Dermis microvascular lymphatic vessel endothelial cell (primary cell): ENCODE measurements at regions not wholly inside any gene's neighbourhood (a gene's known extent, or its start where the extent isn't known, plus 50 kb on each side); places are given as distances from the start of the nearest gene placed in this dataset.
"Not testable (repeated sequence)": the region's sequence is repeated elsewhere in the genome, so short reads cannot be mapped to it uniquely, and the experiment has no call there.

ENCODE experiments used
- DNase-seq, 2 donors: peaks; one replicate each; pipeline versions ENCODE4 v3.0.0 to v3.0.0-alpha.2; 2010; ENCODE audit warnings: low read depth in 2 of 2

DNA sequence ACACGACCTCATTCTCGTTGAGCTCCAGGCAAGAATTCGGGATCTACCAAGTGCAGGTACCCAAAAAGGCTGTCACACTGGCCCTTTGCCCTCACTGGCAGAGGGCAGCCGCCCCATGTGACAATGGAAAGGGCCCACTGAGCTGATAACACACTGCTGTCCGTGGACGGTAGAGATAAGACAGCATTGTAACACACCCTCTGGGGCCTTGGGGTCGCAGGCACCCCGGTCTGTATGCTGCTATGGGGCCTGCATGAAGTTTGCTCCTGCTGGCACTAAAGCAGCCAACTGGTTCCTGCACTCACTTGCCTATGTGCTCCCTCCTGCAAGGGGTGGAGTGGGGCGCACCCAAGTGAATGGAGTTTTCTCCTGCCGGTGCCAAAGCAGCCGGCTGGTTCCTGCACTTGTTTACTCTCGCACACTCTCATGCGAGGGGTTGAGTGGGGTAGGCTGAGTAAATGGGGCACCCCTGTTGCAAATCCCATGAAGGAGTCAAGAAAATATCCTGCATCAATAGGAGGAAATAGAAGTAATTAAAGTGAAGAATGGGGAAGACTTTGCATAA, 477.9 kb downstream of the ATP23 start:
- DNase-seq, result no peak

DNA sequence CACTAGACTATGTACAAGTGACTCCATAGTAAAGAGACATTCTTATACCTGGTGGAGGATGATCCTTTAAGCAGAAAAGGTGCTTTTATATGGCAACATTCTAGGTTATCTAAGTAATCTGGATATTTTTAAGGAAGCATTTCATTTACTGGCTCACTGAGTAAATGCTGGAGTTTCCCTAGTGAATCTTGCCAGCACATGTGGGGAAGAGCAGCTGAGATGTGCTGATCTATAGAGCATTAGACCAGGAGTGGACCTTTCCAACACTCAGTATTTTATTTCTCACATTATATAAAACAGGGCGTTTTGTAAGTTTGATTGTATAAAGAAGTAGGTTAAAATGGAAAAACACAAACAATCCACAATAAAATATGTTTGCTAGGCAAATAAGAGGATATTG, 478.5 kb downstream of the ATP23 start:
- DNase-seq, result peak in 1 of 2 donors; percentile 18

DNA sequence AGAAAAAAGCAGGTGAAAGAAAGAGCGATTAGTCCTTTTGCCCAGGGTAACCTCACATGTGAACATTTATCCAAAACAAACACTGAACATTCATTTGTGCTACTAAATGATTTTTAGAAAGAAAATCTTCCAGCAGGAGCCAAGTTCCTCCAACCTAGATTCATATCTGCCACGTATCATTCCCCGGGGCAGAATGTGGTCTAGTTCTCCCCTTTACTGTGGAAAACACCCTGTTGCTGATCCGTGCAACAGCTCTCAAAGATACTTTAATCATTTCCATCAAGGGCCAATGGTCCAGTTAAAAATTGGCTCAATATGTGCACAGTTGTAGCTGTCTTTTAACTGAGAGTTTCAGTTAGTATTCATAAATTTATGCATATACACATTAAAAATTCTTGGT, 479.1 kb downstream of the ATP23 start:
- DNase-seq, result peak in 1 of 2 donors; percentile 27

DNA sequence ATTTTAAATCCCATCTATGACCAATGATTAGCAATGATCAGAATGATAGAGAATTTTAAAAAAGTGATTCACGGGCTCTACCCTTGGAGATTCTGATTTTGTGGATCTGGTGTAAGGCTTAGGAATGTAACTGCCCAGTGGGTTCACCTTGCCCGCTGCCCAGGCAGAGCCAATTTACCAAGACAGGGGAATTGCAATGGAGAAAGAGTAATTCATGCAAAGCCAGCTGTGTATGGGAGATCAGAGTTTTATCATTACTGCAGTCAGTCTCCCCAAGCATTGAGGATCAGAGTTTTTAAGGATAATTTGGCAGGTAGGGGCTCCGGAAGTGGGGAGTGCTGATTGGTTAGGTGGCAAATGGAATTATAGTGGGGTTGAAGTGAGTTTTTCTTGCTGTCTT, 480.6 kb downstream of the ATP23 start:
- no peak for DNase-seq

DNA sequence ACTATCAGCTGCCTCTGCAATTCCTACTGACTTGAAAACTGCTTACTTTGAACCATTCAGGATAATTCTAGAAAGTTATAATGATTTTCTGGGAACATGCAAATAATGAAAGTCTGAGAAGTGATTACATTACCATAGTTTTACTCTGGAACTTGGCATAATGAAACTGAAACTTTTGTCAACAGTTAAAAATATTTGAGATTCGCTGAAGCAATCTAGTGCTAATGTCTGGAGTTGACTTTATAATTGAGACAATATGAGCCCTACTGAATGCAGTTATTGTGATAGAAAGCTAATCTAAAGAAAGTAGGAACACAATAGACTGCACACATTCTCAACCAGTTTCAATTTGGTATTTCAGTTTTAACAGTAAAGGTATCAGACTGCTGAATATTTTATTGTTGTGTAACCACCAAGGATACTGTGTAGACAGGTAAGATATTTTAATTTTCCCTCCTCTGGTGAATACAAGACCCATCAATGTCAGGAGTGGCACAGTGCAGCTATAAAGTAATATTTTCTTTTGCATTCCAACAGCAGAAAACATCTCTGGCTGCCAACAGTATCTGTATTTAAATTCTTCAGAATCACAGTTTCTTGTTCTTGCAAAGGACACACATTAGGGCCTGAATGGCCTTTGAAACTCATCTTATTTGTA, 483.5 kb downstream of the ATP23 start:
- no peak for DNase-seq

DNA sequence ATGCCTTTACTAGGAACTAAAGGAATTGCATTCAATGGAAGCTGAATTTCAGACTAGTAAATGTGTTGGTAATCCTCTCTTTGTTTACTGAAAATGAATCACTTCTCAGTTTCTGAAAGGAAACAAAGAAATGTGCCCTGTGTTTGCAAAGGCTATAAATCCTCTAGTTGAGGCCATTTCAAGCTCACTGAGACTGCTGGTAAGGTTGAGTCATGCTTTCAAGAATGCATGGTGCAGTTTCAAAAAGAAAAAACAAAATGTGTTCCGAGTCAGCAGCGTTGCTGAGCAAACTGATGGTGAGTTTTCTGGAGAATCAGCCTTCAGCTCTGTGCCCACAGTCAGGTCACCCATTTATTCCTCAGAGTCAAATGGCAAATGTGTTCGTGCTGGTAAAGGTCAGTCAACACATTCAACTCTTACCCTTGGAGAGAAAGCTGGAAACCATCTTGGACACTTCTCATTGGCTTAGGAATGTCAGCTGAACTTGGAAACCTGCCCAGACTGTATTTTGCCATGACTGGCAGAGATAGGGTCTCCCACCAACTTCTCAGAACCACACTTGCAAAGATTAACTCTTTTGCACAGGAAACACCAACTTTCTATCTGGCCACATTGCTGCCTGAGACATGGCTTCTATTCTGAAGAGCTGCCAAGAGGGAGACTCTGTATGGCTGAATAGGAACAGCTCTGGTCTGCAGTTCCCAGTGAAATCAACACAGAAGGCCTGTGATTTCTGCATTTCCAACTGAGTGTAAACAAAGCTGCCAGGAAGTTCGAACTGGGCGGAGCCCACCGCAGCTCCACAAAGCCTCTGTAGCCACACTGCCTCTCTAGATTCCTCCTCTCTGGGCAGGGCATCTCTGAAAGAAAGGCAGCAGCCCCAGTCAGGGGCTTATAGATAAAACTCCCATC, 484.4 kb downstream of the ATP23 start:
- peak in 1 of 2 donors; percentile 92 for DNase-seq

DNA sequence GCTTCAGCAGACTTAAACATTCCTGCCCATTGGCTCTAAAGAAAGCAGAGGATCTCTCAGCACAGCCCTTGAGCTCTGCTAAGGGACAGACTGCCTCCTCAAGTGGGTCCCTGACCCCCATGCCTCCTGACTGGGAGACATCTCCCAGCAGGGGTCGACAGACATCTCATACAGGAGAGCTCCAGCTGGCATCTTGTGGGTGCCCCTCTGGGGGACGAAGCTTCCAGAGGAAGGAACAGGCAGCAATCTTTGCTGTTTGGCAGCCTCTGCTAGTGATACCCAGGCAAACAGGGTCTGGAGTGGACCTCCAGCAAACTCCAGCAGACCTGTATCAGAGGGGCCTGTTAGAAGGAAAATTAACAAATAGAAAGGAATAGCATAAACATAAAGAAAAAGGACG, 485.1 kb downstream of the ATP23 start:
- DNase-seq, result not testable (repeated sequence)

DNA sequence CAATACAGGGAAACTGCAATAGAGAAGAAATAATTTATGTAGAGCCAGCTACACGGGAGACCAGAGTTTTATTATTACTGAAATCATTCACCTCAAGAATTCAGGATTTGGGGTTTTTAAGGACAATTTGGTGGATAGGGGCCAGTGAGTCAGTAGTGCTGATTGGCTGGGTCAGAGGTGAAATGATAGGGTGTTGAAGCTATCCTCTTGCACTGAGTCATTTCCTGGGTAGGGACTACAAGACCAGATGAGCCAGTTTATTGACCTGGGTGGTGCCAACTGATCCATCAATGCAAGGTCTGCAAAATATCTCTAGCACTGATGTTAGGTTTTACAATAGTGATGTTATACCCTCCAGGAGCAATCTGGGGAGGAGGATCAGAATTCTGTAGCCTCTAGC, 486.3 kb downstream of the LRIG3 start:
- DNase-seq, result peak in 1 of 2 donors; percentile 25

DNA sequence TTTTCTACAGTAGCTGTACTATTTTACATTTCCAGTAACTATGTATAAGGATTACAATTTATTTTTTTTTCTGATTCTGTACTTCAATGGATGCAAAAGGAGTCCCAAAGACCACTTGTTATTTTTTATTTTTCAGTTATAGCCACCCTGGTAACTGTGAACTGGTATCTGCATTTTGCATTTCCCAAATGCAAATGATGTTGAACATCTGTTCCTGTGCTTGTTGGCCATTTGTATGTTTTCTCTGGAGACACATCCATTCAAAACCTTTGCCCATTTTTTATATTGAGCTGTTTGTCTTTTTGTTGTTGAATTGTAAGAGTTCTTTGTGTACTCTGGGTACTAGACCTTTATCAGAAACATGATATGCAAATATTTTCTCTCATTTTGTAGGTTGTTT, 485.6 kb downstream of the LRIG3 start:
- no peak for DNase-seq

DNA sequence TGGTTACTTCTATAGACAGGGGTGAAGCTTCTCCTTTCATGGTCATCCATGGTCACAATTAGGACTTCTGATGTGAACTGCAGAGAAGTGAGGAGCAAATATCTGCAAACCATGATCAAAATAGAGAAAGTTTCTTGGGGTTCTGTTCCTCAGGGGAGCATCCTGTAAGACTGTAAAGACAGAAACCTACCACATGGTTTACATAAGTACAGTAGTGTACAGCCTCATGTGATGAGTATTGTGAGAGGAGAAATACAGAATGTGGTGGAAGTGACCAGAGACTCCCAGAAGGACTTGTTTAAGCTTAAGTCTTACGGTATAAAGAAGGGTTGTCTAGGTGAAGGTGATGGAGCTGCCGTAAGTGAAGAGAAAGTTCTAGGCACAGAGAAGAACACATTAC, 484.7 kb downstream of the LRIG3 start:
- no peak for DNase-seq

DNA sequence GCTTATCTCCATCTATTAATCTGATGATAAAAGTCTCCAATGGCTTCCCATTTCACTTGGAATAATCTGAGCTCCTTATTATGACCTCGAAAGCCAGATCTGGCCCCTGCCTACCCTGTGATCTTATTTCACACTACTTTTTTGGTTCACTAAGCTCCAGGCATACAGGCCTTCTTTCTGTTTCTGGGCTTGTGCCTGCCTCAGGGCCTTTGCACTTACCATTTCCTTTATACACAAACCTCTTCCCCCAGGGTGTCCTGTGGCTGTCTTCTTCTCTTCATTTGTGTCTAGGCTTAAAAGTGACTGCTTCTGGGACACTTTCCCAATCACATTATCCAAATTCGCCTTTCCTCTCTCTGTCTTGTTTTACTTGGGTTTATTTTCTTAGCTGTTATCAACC, 478.8 kb downstream of the LRIG3 start:
- no peak for DNase-seq

DNA sequence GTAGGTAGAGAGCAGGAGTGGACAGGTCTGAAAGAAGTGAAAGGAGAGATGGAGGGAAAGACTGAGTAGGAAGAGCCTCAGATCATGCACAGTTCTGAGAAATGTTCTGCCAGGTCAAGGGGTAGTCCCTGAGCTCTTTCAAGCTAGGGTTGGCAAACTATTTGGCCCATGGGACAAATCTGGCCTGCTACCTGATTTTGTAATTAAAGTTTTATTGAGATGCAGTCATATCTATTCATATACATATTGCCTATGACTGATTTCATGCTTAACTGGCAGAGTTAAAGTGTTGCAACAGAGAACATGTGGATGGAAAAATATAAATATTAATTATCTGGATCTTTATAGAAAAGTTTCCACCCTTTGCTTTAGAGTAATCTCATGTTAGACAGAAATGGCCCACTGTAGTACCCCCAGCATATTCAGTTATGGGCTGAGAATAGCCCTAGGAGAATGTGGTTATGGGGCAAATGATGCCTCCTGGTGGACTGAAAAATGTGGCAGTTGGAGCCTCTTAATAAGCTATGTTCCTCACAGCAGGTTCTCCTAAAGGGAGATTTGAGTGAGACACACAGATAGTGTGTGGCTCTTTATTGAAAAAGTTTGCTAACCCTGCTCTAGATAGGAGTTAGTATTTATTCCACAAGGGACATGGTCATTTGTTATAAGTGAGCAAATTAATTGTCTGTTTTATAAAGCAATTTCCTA, 476.9 kb downstream of the LRIG3 start:
- peak; percentile 35 to 65 for DNase-seq

DNA sequence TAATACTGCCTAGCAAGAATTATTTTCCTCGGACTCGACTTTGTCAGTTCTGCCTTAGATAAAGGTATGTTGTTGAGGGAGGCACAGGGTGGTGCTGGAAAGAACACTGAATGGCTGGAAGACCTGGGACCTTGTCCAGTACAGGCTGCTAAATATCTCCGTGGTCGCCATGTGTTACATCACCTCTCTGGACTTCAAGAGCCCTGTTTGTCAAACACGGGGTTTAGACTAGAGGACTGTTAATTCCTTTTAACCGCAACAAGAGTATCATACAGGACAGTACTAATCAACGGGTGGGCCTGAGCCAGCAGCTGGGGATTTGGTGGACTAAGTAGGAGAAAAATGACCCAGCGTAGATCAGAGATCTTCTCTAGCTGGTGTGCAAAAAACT, 476.3 kb downstream of the LRIG3 start:
- no peak for DNase-seq

DNA sequence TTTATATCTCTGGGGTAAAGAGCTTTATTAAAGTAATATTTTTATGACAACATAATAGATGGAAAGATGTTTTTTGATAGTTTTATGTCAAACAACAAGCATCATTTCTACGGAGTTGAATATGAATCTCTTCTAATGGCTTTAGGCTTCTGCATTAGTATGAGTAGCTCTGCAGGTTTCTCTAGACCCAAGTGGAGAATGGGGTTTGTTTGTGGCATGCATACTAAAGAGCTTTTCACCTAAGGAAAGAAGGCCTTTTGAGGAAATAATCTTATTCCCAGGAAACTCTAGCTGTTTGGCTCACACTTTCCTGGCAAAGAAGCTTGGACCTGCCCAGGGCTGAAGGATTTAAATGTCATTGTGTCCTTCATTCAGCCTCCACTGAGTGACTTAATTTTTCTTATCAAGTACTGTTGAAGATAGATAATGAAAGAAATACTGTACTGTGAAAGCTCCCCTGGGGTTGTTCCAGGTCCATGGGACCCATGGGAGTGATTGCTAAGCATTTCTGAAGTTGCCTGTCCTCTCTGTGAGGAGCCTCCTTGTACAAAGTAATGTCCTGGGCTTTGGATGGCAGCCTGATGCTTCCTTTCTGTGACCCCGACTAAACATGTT, 469.3 kb downstream of the LRIG3 start:
- DNase-seq, result no peak

DNA sequence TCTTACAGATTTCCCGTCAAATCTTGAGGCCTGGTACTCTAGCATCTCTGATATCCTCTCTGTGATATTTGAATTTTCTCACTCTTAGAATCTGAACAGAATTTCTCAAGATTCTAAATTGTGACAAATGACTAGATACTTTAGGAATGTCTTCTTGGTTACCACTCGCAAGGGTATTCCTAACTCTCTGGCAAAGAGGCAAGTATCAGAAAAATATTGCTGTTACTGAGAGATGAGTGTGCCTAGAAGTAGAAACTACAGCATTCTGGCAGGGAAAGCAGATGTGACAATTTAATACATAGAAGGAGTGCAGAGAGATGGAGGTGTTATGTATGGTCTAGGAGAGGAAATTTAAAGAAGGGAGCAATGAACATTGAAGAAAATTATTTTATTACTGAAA, 467.8 kb downstream of the LRIG3 start:
- DNase-seq, result no peak

DNA sequence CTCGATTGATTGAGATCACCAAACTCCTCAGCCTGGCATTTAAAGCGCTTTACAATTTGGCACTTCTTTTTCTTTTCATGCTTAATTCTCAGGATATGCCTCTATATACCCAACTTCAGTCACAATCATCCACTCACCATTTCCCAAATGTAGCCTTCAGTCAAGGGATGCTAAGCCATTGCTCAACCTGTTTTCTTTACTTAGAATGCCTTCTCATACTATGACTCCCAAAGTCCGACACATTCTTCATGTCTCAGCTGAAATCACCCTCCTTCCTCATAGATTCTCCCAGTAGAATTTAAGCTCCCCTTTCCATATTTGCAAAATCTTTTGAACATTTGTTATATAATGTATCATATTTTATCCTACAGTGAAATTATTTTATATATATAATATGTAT, 467.0 kb downstream of the LRIG3 start:
- no peak for DNase-seq

DNA sequence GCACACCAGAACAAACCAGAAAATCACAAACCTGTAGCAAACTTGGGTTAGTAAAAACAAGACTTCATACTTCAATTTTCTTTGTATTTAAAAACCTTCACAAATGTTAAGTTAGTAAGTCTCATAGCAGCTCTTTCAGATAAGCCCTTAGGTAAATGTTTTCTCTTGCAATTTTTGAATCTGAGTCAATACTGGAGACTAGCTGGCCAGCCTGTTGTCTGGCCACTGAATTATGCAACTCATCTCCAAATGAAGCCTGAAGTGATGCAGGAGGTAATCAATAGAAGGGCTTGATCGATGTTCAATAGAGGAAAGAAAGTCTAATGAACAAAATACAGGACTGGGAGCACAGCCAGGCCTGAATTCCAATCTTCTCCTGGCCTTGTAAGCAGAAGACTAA, 465.2 kb downstream of the LRIG3 start:
- DNase-seq, result no peak

DNA sequence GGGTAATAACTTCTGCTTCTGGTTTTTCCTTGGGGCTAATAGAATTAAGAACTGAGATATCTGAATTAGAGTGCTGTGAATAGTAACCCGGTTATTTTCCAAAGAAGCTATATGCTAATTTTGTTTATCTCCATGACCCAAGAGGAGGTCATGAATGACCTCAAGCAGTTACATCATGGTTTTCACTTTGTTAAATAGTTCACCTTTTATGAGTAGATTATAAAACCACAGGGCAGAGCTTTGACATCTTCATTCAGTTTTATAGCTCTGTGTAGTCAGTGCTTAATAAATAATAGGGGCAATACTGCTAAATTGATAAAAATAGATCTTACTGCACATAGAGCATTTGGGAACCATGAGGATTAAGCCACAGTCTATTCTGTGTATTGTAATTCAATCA, 462.2 kb downstream of the LRIG3 start:
- no peak for DNase-seq

DNA sequence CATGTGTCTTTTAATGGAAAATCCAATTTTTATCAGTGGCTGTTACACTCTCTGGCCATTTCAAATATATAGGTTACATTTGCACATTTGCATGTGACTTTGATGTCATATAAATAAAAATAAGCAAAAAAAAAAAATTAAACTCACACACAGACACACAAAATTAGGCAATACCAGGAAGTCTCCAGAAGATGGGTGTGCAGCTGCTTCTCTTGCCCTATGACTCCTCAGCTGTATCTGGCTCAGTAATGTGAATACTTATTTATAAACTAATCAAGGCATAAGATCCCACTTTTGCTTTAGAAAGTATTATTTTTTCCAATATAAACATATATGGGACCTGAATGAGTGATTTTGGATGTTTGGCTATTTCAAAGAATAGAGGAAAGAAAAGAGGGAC, 461.1 kb downstream of the LRIG3 start:
- DNase-seq, result no peak

DNA sequence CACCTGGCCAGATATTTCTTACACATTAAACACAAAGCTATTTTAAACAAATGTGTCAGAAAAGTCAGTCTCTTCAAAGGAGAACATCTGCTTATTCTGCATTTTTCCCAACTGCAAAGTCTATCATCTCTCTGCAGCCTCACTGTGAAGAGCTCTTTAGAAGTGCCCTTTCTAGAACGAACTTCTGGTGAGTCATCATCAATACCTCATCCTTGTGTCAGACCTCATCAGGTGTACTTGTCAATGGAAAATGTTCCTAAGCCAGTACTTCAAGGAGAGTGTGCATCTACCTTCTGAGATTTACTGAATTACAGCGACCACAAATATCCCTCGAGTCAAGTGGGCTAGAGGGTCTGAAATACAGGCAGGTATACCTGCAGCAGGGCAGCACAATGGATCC, 457.3 kb downstream of the LRIG3 start:
- DNase-seq, result no peak

DNA sequence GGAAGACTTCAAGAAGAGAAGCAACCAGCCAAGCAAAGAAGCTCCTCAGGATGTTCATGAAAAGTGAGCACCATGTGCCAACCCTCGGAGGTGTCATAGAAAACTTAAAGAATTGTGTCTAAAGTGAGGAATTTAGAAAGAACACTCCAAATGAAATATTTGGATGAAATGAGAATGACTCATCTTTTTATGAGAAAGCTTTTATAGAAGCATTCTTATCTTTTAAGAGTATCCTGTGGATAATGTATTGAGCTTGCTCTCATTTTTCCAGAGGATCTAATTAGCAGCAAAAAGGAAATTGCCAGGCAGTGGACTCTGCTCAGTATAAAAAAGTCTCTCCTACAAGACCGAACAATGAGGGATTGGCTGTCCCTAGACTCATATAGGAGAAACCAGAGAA, 454.9 kb downstream of the LRIG3 start:
- DNase-seq, result no peak
